ENCODE measurements at regions not wholly inside any gene's neighbourhood (a gene's known extent, or its start where the extent isn't known, plus 50 kb on each side); places are given as distances from the start of the nearest gene placed in this dataset.

DNA sequence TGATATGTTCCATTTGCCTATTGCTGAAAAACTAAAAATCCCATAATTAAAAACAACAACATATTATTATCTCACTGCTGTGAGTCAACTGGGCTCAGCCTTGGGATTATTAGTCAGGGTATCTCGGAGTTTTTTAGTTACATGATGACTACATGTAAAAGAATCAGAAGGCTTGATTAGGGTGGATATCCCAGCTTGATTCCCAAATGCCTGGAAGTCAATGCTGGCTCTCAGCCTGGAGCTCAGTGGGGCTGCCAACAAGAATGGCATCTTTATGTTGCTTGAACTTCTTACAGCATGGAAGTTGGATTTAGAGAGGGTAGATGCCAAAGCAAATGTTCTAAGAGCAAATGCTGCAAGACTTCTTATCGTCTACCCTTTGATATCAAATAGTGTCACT is 278.5 kb downstream of the PLOD2 start:
- Histone ChIP-seq H2AFZ (no peak overlapping the region), H3K27ac (no peak overlapping the region), H3K4me3 (no peak overlapping the region), H3K9me2 (ENCODE audit: insufficient read depth) (no peaks in the 10 kb centered on the region), H3K9me3 (ENCODE audit: insufficient read depth, low read depth) (no peaks in the 10 kb centered on the region), H3K79me2 (ENCODE audit: low read depth) (no peaks in the 10 kb centered on the region), H4K20me1 (ENCODE audit: insufficient read depth) (no peaks in the 10 kb centered on the region), H3K36me3 (ENCODE audit: low read depth) (no peaks in the 10 kb centered on the region), H3F3A (ENCODE audit: insufficient read depth, low read depth) (no peaks in the 10 kb centered on the region), H3K27me3 (ENCODE audit: insufficient read depth, low read depth) (no peaks in the 10 kb centered on the region), H3K4me1 (replicated peaks; ENCODE audit: insufficient read depth) (no peaks in the 10 kb centered on the region), H3K4me2 (no peak overlapping the region)
- ChIA-PET POLR2A (ENCODE audit: unreplicated experiment) (no interaction called here), CTCF (no interaction called here)
- TF ChIP-seq, protein P1, sequence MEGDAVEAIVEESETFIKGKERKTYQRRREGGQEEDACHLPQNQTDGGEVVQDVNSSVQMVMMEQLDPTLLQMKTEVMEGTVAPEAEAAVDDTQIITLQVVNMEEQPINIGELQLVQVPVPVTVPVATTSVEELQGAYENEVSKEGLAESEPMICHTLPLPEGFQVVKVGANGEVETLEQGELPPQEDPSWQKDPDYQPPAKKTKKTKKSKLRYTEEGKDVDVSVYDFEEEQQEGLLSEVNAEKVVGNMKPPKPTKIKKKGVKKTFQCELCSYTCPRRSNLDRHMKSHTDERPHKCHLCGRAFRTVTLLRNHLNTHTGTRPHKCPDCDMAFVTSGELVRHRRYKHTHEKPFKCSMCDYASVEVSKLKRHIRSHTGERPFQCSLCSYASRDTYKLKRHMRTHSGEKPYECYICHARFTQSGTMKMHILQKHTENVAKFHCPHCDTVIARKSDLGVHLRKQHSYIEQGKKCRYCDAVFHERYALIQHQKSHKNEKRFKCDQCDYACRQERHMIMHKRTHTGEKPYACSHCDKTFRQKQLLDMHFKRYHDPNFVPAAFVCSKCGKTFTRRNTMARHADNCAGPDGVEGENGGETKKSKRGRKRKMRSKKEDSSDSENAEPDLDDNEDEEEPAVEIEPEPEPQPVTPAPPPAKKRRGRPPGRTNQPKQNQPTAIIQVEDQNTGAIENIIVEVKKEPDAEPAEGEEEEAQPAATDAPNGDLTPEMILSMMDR (conservative IDR thresholded peaks at IDR 0.05) = no peak
- TF ChIP-seq EZH2 (IDR thresholded peaks at IDR 0.05; ENCODE audit: low read depth) = no peak
- no TSS peak for BruUV-seq (replicated peaks)
- no peak for DNase-seq
- intact Hi-C loops (cut with micrococcal nuclease; ENCODE audit: unreplicated experiment) = no loop called here

DNA sequence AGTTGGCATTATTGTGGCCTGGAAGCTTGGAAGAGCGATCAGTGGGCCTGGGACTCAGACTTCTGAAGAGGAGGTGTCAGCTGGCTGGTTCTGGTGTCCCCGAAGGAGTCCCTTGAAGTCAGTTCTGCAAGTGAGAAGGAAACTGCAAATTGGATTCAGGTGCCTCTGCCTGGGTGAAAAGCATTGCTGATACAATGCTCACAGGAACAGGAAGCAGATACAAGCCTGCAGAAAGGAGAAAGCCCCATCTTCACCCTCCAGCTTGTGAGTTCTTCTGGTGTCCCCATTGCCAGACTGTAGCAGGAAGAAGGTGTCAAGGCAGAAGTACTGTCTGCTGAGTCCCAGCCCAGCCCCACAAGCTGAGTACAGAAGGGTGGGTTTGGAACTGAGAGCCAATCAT is 271.3 kb downstream of the PLOD2 start:
- TF ChIP-seq, protein P1 (conservative IDR thresholded peaks at IDR 0.05) = no peak
- no peak for TF ChIP-seq EZH2 (IDR thresholded peaks at IDR 0.05; ENCODE audit: low read depth)
- BruUV-seq (replicated peaks) = no TSS peak

GRCh38 chr3:145892869-145893268 is 268.1 kb downstream of the PLOD2 start:
- POLR2A ChIA-PET (ENCODE audit: unreplicated experiment) = no interaction called here
- no TSS peak for BruUV-seq (replicated peaks)
- H3K4me1 ChIP-seq (replicated peaks; ENCODE audit: insufficient read depth) = no peaks in the 10 kb centered on the region
- intact Hi-C loops (cut with micrococcal nuclease; ENCODE audit: unreplicated experiment) = no loop called here
- H3K79me2 ChIP-seq (ENCODE audit: low read depth) = no peaks in the 10 kb centered on the region
- H4K20me1 ChIP-seq (ENCODE audit: insufficient read depth) = no peaks in the 10 kb centered on the region
- H3K36me3 ChIP-seq (ENCODE audit: low read depth) = no peaks in the 10 kb centered on the region
- no peak for DNase-seq
- no peak overlapping the region for H3K4me2 ChIP-seq
- TF ChIP-seq EZH2 (IDR thresholded peaks at IDR 0.05; ENCODE audit: low read depth) = no peak
- TF ChIP-seq, protein P1 (conservative IDR thresholded peaks at IDR 0.05) = no peak
- no peaks in the 10 kb centered on the region for H3K9me2 ChIP-seq (ENCODE audit: insufficient read depth)
- no peaks in the 10 kb centered on the region for H3K27me3 ChIP-seq (ENCODE audit: insufficient read depth, low read depth)
- H3K27ac ChIP-seq = no peak overlapping the region
- no peak overlapping the region for H2AFZ ChIP-seq
- H3F3A ChIP-seq (ENCODE audit: insufficient read depth, low read depth) = no peaks in the 10 kb centered on the region
- H3K9me3 ChIP-seq (ENCODE audit: insufficient read depth, low read depth) = no peaks in the 10 kb centered on the region
- H3K4me3 ChIP-seq = no peak overlapping the region
- CTCF ChIA-PET = no interaction called here

More for the DNA sequence above, 271.3 kb downstream of the PLOD2 start:
- Histone ChIP-seq H3K36me3 (ENCODE audit: low read depth) (no peaks in the 10 kb centered on the region), H3K4me3 (no peak overlapping the region), H2AFZ (no peak overlapping the region), H3K4me2 (no peak overlapping the region), H3K27me3 (ENCODE audit: insufficient read depth, low read depth) (no peaks in the 10 kb centered on the region), H4K20me1 (ENCODE audit: insufficient read depth) (no peaks in the 10 kb centered on the region), H3K79me2 (ENCODE audit: low read depth) (no peaks in the 10 kb centered on the region), H3F3A (ENCODE audit: insufficient read depth, low read depth) (no peaks in the 10 kb centered on the region), H3K4me1 (replicated peaks; ENCODE audit: insufficient read depth) (no peaks in the 10 kb centered on the region), H3K9me2 (ENCODE audit: insufficient read depth) (no peaks in the 10 kb centered on the region), H3K27ac (no peak overlapping the region), H3K9me3 (ENCODE audit: insufficient read depth, low read depth) (no peaks in the 10 kb centered on the region)
- intact Hi-C loops (cut with micrococcal nuclease; ENCODE audit: unreplicated experiment) = no loop called here
- CTCF ChIA-PET = no interaction called here
- DNase-seq = no peak
- POLR2A ChIA-PET (ENCODE audit: unreplicated experiment) = interaction anchor here (0.7 kb wide), 1 partner anchor 43 kb away, joined by 3 read pairs; no protein-coding TSS in a partner anchor

Measured in PC-9 (cell line).